ENCODE measurements at regions not wholly inside any gene's neighbourhood (a gene's known extent, or its start where the extent isn't known, plus 50 kb on each side); places are given as distances from the start of the nearest gene placed in this dataset.

- no peak for TF ChIP-seq CTCF (IDR thresholded peaks at IDR 0.05; ENCODE audit: low read depth, low read length)
- no peak overlapping the region for H3K4me3 ChIP-seq
- no peak overlapping the region for H3K27ac ChIP-seq
- H3K4me1 ChIP-seq (ENCODE audit: low read depth), result no peaks in the 10 kb centered on the region
- no peak for DNase-seq (ENCODE audit: low read depth in 1 of 2, low spot score in 1 of 2)
- H3K27me3 ChIP-seq, result no peaks in the 10 kb centered on the region
- H3K9me3 ChIP-seq (ENCODE audit: low read depth), result no peaks in the 10 kb centered on the region
- H3K36me3 ChIP-seq, result no peaks in the 10 kb centered on the region
Observed at GRCh38 chr2:156784020-156784701, 348.0 kb downstream of the GPD2 start.

GRCh38 chr2:156787517-156787916, 351.3 kb downstream of the GPD2 start:
- Histone ChIP-seq H3K27ac (no peak overlapping the region), H3K36me3 (no peaks in the 10 kb centered on the region), H3K4me3 (no peak overlapping the region), H3K4me1 (ENCODE audit: low read depth) (no peaks in the 10 kb centered on the region), H3K9me3 (ENCODE audit: low read depth) (no peaks in the 10 kb centered on the region), H3K27me3 (no peaks in the 10 kb centered on the region)
- no peak for TF ChIP-seq CTCF (IDR thresholded peaks at IDR 0.05; ENCODE audit: low read depth, low read length)
- DNase-seq (ENCODE audit: low read depth in 1 of 2, low spot score in 1 of 2), result no peak

DNA sequence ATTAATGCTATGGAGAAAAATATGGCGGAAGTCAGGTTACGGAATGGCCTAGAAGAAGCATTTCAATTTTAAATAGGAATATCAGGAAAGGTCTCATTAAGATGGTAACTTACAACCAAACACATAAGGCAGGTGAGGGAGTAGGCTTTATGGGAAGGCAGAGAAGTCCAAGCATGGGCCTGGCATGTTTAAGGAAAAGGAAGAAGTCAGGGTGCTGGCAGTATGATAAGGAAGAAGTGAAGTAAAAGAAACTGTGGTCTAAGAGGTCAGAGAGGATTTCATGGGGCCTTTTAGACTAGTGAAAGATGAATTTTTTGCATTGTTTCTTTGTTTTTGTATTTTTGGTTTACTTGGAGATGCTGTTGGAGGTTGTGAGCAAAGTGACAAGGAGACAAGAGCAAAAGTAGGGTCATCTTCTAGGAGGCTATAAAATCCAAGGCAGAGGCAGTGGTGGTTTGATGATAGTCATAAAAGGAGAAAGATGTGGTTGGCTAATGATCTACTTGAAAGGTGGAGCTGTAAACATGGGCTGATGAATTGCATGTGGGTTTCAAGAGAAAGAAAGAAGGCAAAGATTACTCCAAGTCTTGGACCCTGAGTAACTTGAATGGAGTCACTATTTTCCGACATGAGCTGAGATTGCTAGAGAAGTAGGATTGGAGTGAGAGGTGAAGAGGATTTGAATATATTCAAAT, 354.3 kb downstream of the GPD2 start:
- no peak overlapping the region for H3K27ac ChIP-seq
- H3K4me3 ChIP-seq, result no peak overlapping the region
- H3K27me3 ChIP-seq, result no peaks in the 10 kb centered on the region

DNA sequence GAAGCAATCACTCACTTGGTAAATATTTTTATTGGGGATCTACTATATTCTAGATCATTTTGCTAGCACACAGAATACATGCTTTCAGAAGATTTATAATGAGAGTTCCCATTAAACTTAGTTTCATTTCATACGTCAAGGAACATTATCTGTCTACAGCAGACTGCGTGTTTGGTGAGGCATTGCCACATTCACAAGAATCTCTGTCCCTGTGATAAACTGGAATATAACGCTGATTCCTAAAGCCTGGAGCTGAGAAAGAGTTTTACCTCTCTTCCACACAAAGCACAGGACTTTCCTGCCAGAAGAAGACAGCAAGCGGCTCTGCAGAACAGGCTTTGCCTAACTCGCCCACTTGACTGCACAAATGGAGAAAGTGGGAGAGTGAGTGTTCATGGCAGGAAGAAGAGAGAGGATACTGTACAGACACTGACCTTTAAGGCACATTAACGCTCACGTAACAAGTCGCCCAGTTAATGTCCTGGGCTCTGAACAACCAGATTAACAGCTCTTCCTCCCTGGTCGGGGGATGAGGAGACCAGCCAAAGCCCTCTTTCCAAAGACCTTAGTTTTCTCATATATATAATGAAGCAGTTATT, 356.2 kb downstream of the GPD2 start:
- TF ChIP-seq CTCF (IDR thresholded peaks at IDR 0.05; ENCODE audit: low read depth, low read length), result no peak
- Histone ChIP-seq H3K27ac (no peak overlapping the region), H3K27me3 (no peaks in the 10 kb centered on the region), H3K4me3 (no peak overlapping the region), H3K4me1 (ENCODE audit: low read depth) (no peaks in the 10 kb centered on the region), H3K36me3 (no peaks in the 10 kb centered on the region), H3K9me3 (ENCODE audit: low read depth) (no peaks in the 10 kb centered on the region)
- no peak for DNase-seq (ENCODE audit: low read depth in 1 of 2, low spot score in 1 of 2)

More for the DNA sequence above, 354.3 kb downstream of the GPD2 start:
- Histone ChIP-seq H3K4me1 (ENCODE audit: low read depth) (no peaks in the 10 kb centered on the region), H3K36me3 (no peaks in the 10 kb centered on the region), H3K9me3 (ENCODE audit: low read depth) (no peaks in the 10 kb centered on the region)
- no peak for DNase-seq (ENCODE audit: low read depth in 1 of 2, low spot score in 1 of 2)
- TF ChIP-seq CTCF (IDR thresholded peaks at IDR 0.05; ENCODE audit: low read depth, low read length), result no peak

DNA sequence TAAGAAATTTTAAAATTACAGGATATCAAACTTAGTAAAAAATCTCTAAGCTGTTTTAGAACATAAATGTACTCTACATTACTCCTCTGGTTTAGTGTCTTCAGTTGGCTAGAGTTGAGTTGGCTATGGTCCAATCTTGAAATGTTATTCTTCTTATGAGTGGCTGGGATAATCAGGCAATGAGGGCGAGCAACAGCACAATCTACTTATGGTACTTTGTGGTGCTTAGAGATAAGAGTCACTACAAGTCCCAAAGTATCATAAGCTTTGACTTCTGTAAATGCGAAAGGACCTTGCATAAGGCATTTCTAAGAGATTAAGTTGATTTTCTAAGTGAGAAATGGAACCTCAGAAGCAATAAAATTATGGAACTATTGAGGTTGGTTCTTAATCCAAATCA, 361.7 kb downstream of the GPD2 start:
- H3K4me1 ChIP-seq (ENCODE audit: low read depth), result no peaks in the 10 kb centered on the region
- H3K4me3 ChIP-seq, result no peak overlapping the region
- peaks cover 9% of the 10 kb centered on the region for H3K27me3 ChIP-seq
- H3K9me3 ChIP-seq (ENCODE audit: low read depth), result no peaks in the 10 kb centered on the region
- H3K36me3 ChIP-seq, result no peaks in the 10 kb centered on the region
- no peak for TF ChIP-seq CTCF (IDR thresholded peaks at IDR 0.05; ENCODE audit: low read depth, low read length)
- H3K27ac ChIP-seq, result no peak overlapping the region
- DNase-seq (ENCODE audit: low read depth in 1 of 2, low spot score in 1 of 2), result peak in 1 of 2 donors; percentile 74

Data from cardiac muscle cell (in vitro differentiated cells and primary cell).